ENCODE measurements at regions not wholly inside any gene's neighbourhood (a gene's known extent, or its start where the extent isn't known, plus 50 kb on each side); places are given as distances from the start of the nearest gene placed in this dataset.

DNA sequence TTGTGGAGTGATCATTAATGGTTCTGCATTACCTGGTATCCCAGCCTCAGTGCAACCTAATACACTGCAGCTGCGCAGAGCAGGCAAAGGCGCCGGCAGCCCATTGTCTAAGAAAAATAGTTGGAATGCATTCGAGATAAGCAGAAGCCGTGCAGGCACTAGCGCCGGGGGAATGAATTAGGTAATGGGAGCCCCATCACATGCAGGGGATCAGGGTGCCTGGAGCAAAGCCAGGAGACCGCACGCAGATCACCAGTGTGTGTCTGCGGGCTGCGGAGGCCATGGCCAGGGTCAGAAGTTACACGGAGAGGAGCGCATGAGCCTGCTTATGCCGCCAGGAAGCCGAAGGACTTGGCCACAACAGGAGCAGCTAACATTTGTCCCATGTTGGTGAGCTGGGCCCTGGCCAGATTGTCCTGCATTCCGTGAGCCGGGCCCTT, 156.8 kb downstream of the DLL1 start:
- Histone ChIP-seq H3K27ac (ENCODE audit: low read depth, low read length) (no peak overlapping the region), H3K4me3 (ENCODE audit: low read length) (no peak overlapping the region), H3K9ac (ENCODE audit: low read length) (no peak overlapping the region), H3K36me3 (ENCODE audit: control insufficient read depth, insufficient read depth, low read length) (no peaks in the 10 kb centered on the region), H3K4me1 (ENCODE audit: control insufficient read depth, insufficient read depth, low read length) (peaks cover 3% of the 10 kb centered on the region), H3K27me3 (ENCODE audit: control insufficient read depth, insufficient read depth, low read length) (no peaks in the 10 kb centered on the region)

DNA sequence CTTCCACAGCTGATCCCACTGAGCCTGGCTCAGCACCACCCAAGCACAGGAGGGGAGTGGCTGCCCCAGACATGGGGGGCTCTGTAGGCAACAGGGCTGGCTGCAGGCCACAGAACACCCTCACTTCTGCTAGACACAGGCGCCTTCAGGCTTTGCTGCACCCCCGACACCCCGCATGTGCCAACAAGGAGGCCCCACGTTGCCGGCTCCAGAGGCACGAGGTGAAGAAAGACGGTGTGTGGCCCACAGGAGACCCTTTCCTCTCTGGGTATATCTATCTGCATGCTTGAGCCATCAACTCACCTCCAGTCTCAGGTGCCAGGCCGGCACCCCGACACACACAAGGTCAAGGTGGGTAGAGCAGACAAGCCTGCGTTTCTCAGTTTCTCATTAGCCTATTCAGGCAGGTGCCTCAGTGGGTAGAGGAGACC, 158.3 kb downstream of the DLL1 start:
- Histone ChIP-seq H3K9ac (ENCODE audit: low read length) (no peak overlapping the region), H3K36me3 (ENCODE audit: control insufficient read depth, insufficient read depth, low read length) (no peaks in the 10 kb centered on the region), H3K4me3 (ENCODE audit: low read length) (no peak overlapping the region), H3K27me3 (ENCODE audit: control insufficient read depth, insufficient read depth, low read length) (no peaks in the 10 kb centered on the region), H3K27ac (ENCODE audit: low read depth, low read length) (no peak overlapping the region), H3K4me1 (ENCODE audit: control insufficient read depth, insufficient read depth, low read length) (peaks cover 3% of the 10 kb centered on the region)

DNA sequence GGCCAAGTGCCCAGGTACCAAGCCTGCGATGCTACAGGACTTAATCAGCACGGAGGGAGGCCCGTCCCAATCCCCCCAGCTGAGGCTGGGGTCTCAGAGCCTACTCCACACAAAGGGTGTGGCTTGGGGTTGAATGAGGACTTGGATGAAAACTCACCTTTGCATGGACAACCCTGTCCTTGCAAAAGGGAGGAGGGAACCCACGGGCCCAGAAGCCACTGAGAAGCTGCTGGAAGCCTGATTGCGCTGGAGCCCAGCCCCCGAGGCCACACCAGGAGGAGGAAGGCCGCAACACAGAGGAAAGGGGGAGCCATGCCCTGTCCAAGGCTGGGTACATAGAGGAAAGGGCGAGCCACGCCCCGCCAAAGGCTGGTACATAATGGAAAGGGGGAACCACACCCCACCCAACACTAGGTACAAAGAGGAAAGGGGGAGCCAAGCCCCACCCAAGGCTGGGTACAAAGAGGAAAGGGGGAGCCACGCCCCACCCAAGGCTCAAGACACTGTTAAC, 158.8 kb downstream of the DLL1 start:
- no peaks in the 10 kb centered on the region for H3K27me3 ChIP-seq (ENCODE audit: control insufficient read depth, insufficient read depth, low read length)
- no peak overlapping the region for H3K27ac ChIP-seq (ENCODE audit: low read depth, low read length)
- H3K9ac ChIP-seq (ENCODE audit: low read length), result no peak overlapping the region
- H3K4me3 ChIP-seq (ENCODE audit: low read length), result no peak overlapping the region
- no peaks in the 10 kb centered on the region for H3K36me3 ChIP-seq (ENCODE audit: control insufficient read depth, insufficient read depth, low read length)
- peaks cover 3% of the 10 kb centered on the region for H3K4me1 ChIP-seq (ENCODE audit: control insufficient read depth, insufficient read depth, low read length)

DNA sequence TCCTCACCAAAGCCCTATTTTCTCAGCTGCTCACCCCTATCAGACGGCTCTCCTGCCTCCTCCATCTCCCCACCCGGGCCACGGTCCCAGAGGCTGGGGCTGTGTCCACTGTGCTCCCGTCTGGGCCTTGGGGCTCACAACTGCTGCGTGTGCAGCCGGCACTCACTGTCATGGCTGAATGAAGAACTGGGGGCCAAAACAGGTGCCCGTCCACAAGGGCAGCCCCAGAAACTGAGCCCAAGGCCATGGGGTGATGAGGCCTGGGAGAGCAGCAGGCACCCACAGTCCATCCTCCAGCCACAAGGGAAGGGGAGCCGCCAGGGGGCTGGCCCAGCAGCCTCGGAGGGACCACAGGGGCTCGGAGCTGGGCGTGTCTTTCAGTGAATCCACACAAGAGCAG, 159.5 kb downstream of the DLL1 start:
- Histone ChIP-seq H3K9ac (ENCODE audit: low read length) (no peak overlapping the region), H3K4me1 (ENCODE audit: control insufficient read depth, insufficient read depth, low read length) (peaks cover 3% of the 10 kb centered on the region), H3K27ac (ENCODE audit: low read depth, low read length) (no peak overlapping the region), H3K27me3 (ENCODE audit: control insufficient read depth, insufficient read depth, low read length) (no peaks in the 10 kb centered on the region), H3K4me3 (ENCODE audit: low read length) (no peak overlapping the region), H3K36me3 (ENCODE audit: control insufficient read depth, insufficient read depth, low read length) (no peaks in the 10 kb centered on the region)

DNA sequence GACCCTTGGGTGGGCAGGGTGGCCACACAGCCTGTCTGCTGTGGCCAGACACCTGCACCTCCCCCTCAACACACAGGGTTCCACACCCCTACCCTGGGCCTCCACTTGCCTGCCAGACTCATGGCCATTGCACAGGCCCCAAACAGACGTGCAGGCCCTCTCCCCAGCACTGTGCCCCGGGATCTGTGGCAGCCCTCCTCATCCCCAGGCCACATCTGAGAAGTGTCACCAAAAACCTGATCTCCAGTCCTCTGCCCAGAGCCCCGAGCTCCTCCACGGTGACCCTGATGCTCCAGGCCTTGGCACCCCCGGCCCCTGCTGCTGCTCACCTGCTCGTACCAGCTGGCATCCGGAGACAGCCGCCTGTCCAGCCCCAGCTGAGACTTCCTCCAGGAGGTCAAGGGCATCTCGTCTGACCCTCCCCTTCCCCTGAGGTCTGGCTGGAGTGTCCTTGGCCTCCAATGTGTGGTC, 160.1 kb downstream of the DLL1 start:
- H3K27me3 ChIP-seq (ENCODE audit: control insufficient read depth, insufficient read depth, low read length), result no peaks in the 10 kb centered on the region
- no peak overlapping the region for H3K9ac ChIP-seq (ENCODE audit: low read length)
- peaks cover 3% of the 10 kb centered on the region for H3K4me1 ChIP-seq (ENCODE audit: control insufficient read depth, insufficient read depth, low read length)
- H3K27ac ChIP-seq (ENCODE audit: low read depth, low read length), result no peak overlapping the region
- H3K36me3 ChIP-seq (ENCODE audit: control insufficient read depth, insufficient read depth, low read length), result no peaks in the 10 kb centered on the region
- H3K4me3 ChIP-seq (ENCODE audit: low read length), result no peak overlapping the region

DNA sequence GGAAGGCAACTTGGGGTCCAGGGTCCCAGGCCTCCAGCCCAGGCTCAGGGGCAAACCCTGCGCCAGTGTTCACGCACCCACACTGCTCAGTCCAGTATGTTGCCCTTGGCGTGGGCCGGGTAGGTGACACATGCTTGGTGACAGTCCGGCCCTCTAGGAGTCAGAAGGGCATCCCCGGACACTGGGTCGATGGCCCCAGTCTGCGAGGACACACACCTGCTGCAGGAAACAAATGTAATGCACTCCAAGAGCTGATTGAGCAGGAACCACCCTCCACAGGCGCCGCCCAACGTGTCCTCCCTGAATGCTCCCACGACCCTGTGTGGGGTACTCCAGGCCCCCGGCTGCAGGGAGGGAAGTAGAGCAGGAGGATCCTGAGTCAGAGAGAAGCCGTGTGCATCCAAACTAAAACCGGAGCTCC, 160.7 kb downstream of the DLL1 start:
- Histone ChIP-seq H3K27me3 (ENCODE audit: control insufficient read depth, insufficient read depth, low read length) (no peaks in the 10 kb centered on the region), H3K4me3 (ENCODE audit: low read length) (no peak overlapping the region), H3K27ac (ENCODE audit: low read depth, low read length) (no peak overlapping the region), H3K4me1 (ENCODE audit: control insufficient read depth, insufficient read depth, low read length) (peaks cover 3% of the 10 kb centered on the region), H3K36me3 (ENCODE audit: control insufficient read depth, insufficient read depth, low read length) (no peaks in the 10 kb centered on the region), H3K9ac (ENCODE audit: low read length) (no peak overlapping the region)

DNA sequence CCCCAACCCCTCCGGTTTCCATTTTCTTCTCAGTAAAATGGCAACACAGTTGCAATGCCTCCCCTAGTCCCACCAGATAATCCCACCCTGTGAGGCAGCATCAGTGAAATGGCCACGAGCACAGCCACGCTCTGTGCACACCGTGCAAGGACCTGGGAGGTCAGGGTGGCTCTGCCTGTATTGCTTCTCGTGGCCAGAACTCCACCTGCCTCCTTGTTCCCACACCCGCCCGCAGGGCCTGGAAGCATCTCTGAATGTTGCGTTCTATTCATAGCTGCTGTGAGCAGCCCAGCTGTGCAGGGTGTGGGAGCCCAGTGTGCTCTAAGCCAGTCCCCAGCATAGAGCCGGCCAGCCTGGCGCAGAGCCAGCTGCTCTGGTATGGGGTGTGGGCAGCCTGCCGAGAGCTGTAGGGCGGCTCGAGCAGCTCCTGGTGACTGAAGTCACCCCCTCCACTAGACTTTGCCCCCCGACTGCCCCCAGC, 161.1 kb downstream of the DLL1 start:
- Histone ChIP-seq H3K27ac (ENCODE audit: low read depth, low read length) (no peak overlapping the region), H3K9ac (ENCODE audit: low read length) (no peak overlapping the region)

DNA sequence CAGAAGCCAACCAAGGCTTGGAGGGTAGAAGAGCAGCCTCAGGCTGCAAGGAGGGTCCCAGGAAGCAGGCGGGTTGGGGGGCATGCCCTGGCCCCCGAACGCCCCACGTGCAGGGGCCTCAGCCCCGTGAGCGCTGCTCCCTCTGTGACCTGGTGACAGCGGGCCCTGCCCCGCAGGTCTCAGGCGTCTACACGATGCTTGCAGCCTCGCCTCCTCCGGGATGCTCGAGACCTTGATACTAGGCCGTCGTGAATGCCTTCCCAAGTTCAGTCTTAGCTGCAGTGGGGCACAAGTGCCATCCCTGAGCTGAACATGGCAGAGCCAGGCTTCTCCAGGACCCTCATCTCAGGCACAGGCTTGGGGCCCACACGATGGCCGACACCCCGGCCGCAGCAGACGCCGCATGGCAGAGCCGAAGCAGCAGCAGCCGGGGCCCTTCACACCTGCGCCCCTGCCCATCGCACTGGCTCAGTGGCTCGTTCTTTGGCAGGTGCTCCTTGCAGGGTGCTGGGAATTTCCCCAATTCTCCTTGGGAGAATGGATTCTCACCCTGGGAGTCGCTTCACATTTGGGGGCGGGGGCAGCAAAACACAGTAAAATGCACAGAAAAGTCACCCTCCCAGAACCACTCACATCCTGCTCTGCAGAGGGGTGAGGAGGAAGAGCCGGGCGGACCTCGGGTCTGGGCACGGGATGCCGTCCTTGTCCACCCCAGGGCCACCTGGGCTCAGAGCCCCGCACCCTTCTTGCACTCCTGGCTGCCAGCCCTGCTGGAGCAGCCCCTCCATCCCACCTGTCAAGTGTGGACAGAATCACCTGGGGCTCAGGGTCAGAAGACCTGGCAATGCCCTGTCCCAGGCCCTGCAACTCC, 161.8 kb downstream of the DLL1 start:
- Histone ChIP-seq H3K9ac (ENCODE audit: low read length) (no peak overlapping the region), H3K27me3 (ENCODE audit: control insufficient read depth, insufficient read depth, low read length) (no peaks in the 10 kb centered on the region), H3K36me3 (ENCODE audit: control insufficient read depth, insufficient read depth, low read length) (no peaks in the 10 kb centered on the region), H3K4me3 (ENCODE audit: low read length) (no peak overlapping the region), H3K27ac (ENCODE audit: low read depth, low read length) (no peak overlapping the region), H3K4me1 (ENCODE audit: control insufficient read depth, insufficient read depth, low read length) (peaks cover 3% of the 10 kb centered on the region)

More for the DNA sequence above, 161.1 kb downstream of the DLL1 start:
- Histone ChIP-seq H3K4me1 (ENCODE audit: control insufficient read depth, insufficient read depth, low read length) (peaks cover 3% of the 10 kb centered on the region), H3K4me3 (ENCODE audit: low read length) (no peak overlapping the region), H3K36me3 (ENCODE audit: control insufficient read depth, insufficient read depth, low read length) (no peaks in the 10 kb centered on the region), H3K27me3 (ENCODE audit: control insufficient read depth, insufficient read depth, low read length) (no peaks in the 10 kb centered on the region)

DNA sequence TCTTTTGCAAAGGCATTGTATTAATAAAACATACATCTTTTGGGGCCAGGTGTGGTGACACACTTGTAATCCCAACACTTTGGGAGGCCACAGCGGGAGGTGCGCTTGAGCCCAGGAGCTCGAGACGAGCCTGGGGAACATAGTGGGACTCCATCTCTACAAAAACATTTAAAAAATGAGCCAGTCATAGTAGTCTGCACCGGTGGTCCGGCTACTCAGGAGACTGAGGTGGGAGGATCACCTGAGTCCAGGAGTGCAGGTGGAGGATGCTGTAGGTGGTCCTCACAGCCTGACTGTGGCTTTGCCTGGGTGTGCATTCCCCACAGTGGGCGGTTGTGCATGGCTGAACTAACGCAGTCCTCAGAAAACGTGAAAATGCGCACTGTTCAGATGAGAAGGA, 162.5 kb downstream of the DLL1 start:
- no peaks in the 10 kb centered on the region for H3K36me3 ChIP-seq (ENCODE audit: control insufficient read depth, insufficient read depth, low read length)
- no peaks in the 10 kb centered on the region for H3K27me3 ChIP-seq (ENCODE audit: control insufficient read depth, insufficient read depth, low read length)
- H3K9ac ChIP-seq (ENCODE audit: low read length), result no peak overlapping the region
- no peak overlapping the region for H3K27ac ChIP-seq (ENCODE audit: low read depth, low read length)
- peaks cover 3% of the 10 kb centered on the region for H3K4me1 ChIP-seq (ENCODE audit: control insufficient read depth, insufficient read depth, low read length)
- H3K4me3 ChIP-seq (ENCODE audit: low read length), result no peak overlapping the region

DNA sequence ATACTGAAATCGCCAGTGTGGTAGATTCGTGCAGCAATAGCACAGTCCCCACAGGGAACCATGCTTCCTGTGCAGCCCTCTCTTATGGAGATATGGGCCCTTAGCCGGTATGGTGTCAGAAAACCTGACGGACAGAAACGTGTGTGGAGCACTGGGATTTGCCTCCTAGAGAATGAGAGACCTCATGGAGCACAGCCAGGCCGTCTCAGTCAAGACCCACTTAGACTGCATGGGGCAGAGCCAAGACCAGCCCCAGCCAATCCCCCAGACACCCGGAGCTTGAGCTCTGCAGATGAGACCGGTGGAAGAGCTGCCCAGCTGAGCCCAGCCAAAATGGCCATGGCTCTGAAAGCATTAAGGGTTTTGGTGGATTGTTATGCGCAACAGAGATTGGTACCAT, 163.7 kb downstream of the DLL1 start:
- Histone ChIP-seq H3K9ac (ENCODE audit: low read length) (no peak overlapping the region), H3K27ac (ENCODE audit: low read depth, low read length) (no peak overlapping the region), H3K4me3 (ENCODE audit: low read length) (no peak overlapping the region), H3K4me1 (ENCODE audit: control insufficient read depth, insufficient read depth, low read length) (peaks cover 3% of the 10 kb centered on the region), H3K27me3 (ENCODE audit: control insufficient read depth, insufficient read depth, low read length) (no peaks in the 10 kb centered on the region), H3K36me3 (ENCODE audit: control insufficient read depth, insufficient read depth, low read length) (no peaks in the 10 kb centered on the region)

DNA sequence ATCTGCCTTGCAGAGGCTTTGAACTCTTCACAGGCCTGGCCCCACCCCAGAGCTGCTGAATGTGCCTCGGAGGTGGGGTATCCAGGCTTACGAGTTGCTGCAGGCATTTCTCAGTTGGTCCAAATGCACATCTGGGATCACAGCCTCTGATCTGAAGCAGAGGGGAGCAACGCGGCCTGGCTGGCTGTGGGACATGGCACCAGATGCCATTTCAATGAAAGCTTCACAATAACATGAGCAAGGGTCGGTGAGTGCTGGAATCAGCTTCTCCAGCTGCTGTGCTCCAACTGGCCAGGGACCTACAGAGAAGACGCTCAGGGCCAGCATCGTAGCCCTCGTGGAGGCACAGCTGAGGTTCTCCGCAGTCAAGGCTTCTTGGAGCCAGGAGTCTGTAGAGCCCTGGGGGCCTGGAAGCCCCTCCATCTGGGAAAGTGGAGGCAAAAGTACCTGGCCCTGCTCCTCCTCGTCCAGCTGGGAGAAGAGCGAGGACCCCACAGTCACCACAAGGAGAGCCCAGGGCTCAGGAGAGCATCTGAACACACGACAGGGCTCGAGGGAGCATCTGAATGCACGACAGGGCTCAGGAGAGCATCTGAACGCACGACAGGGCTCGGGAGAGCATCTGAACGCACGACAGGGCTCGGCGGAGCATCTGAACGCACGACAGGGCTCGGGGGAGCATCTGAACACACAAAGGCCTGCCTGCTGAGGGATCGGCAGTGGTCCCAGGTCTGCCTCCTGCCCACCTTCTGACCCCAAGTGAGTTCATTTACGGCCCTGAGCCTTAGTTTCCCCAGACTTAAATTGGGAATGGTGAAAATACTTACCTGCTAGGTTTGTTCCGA, 165.2 kb downstream of the DLL1 start:
- no peak overlapping the region for H3K27ac ChIP-seq (ENCODE audit: low read depth, low read length)
- no peaks in the 10 kb centered on the region for H3K27me3 ChIP-seq (ENCODE audit: control insufficient read depth, insufficient read depth, low read length)
- H3K36me3 ChIP-seq (ENCODE audit: control insufficient read depth, insufficient read depth, low read length), result no peaks in the 10 kb centered on the region
- peaks cover 3% of the 10 kb centered on the region for H3K4me1 ChIP-seq (ENCODE audit: control insufficient read depth, insufficient read depth, low read length)
- no peak overlapping the region for H3K4me3 ChIP-seq (ENCODE audit: low read length)
- H3K9ac ChIP-seq (ENCODE audit: low read length), result no peak overlapping the region

DNA sequence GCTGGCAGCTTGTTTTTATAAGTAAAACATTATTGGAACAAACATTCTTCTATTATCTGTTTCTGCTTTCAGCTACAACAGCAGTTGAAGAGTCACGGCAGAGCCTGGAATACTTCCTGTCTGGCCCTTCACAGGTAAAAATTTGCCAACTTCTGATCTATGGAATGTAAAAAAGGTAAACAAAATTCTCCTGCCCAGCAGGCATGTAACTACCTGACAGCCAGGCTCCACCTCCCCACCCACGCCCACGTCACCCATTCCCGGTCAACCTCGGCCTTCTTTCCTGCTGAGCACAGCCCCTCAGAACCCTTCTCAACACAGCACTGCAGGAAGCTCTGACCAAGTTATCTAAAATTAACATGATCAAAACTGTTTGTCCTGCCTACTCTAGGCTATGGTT, 166.0 kb downstream of the DLL1 start:
- Histone ChIP-seq H3K4me1 (ENCODE audit: control insufficient read depth, insufficient read depth, low read length) (peaks cover 3% of the 10 kb centered on the region), H3K27ac (ENCODE audit: low read depth, low read length) (no peak overlapping the region), H3K36me3 (ENCODE audit: control insufficient read depth, insufficient read depth, low read length) (no peaks in the 10 kb centered on the region)

More for the DNA sequence above, 166.0 kb downstream of the DLL1 start:
- Histone ChIP-seq H3K4me3 (ENCODE audit: low read length) (no peak overlapping the region), H3K9ac (ENCODE audit: low read length) (no peak overlapping the region), H3K27me3 (ENCODE audit: control insufficient read depth, insufficient read depth, low read length) (no peaks in the 10 kb centered on the region)

All from rectal smooth muscle tissue (tissue), 1 donor.